Pancreas (tissue), 10 donors: ENCODE measurements at regions not wholly inside any gene's neighbourhood (a gene's known extent, or its start where the extent isn't known, plus 50 kb on each side); places are given as distances from the start of the nearest gene placed in this dataset.

Experiments used
- ATAC-seq, 4 donors: fragments of 200-7000 bp; cut with Tn5 transposase; one replicate each; pipeline versions ENCODE4 v1.8.0 to v1.9.1; 2020; ENCODE audit warnings: mild to moderate bottlenecking in 4 of 4, moderate library complexity in 4 of 4
- DNase-seq, 6 donors: peaks; one replicate each; pipeline ENCODE4 v3.0.0-alpha.2; 2020
- FAIRE-seq: peaks from 2 replicates; lab custom pipeline; 2012; peaks lifted over from hg19 to GRCh38; lab: Jason Lieb, UNC
- H3K27ac ChIP-seq, 4 donors: fragments of 200-600 bp; sonication (generic); 1 replicate in 3 of 4; 2 replicates in 1 of 4; pipeline versions ENCODE4 v1.5.0 to v1.8.0; 2020
- H3K27me3 ChIP-seq, 4 donors: fragments of 200-600 bp; one replicate each; pipeline ENCODE4 v1.8.0; 2021
- H3K36me3 ChIP-seq, 3 donors: fragments of 200-600 bp; sonication (generic) in 1 of 3; one replicate each; pipeline versions ENCODE4 v1.5.0 to v1.8.0; 2020 to 2021
- H3K4me1 ChIP-seq, 3 donors: fragments of 200-600 bp; one replicate each; pipeline ENCODE4 v1.8.0; 2021
- H3K4me3 ChIP-seq, 4 donors: fragments of 200-600 bp; sonication (generic) in 2 of 4; one replicate each; pipeline versions ENCODE4 v1.5.0 to v1.8.0; 2020 to 2021
- H3K9me3 ChIP-seq, 4 donors: fragments of 200-600 bp; one replicate each; pipeline ENCODE4 v1.8.0; 2021
- WGBS, 2 donors: extraction: QIAGEN DNeasy Blood & Tissue Kit; methylation state at CpG; one replicate each; pipeline ENCODE4 v1.1.7; 2013; 5-methylcytosine and 5-hydroxymethylcytosine counted together
- intact Hi-C, 3 donors: fragments of 100-400 bp; cut with DNase I; formaldehyde crosslinking; loops; one replicate each; pipeline versions ENCODE4 v1.11.1 to v1.14.2; 2022
- TF ChIP-seq, protein P1 (sequence below), 4 donors: fragments of 200-600 bp; sonication (generic) in 3 of 4; IDR thresholded peaks; one replicate each; pipeline versions ENCODE4 v1.5.0 to v1.8.0; 2021; ENCODE audit warnings: antibody characterized with exemption in 4 of 4
- donor health status: healthy with polysubstance abuse.
- donor health status: DM: no; HTN: no; CAD: no; lungs with moderate emphysema.
- donor health status: DM: no; HTN: no; CAD: no.
- donor health status: control.
- donor health status: control.
- donor health status: Bipolar disorder and iron deficiency.
- donor health status: DM: yes; HTN: yes; CAD: no.
- donor health status: DM: no; HTN: no; CAD: no.
- donor health status: DM: no; HTN: no; CAD: no.
- donor health status: DM: yes; HTN: yes; CAD: no.

DNA sequence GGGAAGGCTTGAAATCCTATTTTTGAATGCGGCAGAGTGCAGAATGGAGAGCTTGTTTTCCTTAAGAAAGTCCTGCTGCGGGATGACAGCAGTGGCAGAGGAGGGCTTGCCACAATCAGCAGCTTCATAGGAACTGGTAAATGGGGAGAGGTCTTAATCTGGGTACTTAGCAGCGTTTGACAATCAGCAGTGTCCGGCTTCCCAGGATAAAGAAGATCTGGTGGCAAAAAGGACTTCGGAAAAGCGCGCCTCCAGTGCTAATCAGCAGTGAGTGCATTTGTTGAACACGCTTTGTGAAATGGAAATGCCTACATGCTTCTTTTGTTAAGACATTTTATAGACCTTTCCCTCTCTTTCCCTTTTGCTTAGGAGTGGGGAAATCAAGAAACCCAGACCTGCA lies 735.7 kb downstream of the QKI start:
- Histone ChIP-seq H3K9me3 (no peaks in the 10 kb centered on the region), H3K4me3 (no peak overlapping the region), H3K4me1 (no peaks in the 10 kb centered on the region), H3K27me3 (no peaks in the 10 kb centered on the region), H3K36me3 (no peaks in the 10 kb centered on the region), H3K27ac (no peak overlapping the region)
- TF ChIP-seq, protein P1, sequence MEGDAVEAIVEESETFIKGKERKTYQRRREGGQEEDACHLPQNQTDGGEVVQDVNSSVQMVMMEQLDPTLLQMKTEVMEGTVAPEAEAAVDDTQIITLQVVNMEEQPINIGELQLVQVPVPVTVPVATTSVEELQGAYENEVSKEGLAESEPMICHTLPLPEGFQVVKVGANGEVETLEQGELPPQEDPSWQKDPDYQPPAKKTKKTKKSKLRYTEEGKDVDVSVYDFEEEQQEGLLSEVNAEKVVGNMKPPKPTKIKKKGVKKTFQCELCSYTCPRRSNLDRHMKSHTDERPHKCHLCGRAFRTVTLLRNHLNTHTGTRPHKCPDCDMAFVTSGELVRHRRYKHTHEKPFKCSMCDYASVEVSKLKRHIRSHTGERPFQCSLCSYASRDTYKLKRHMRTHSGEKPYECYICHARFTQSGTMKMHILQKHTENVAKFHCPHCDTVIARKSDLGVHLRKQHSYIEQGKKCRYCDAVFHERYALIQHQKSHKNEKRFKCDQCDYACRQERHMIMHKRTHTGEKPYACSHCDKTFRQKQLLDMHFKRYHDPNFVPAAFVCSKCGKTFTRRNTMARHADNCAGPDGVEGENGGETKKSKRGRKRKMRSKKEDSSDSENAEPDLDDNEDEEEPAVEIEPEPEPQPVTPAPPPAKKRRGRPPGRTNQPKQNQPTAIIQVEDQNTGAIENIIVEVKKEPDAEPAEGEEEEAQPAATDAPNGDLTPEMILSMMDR (IDR thresholded peaks at IDR 0.05): no peak
- intact Hi-C loops: no loop called here
- ATAC-seq (no peak), DNase-seq (no peak), FAIRE-seq (no peak)
- 74 to 81% methylated on average over 8 of the region's 8 CpGs for WGBS, 2 donors

DNA sequence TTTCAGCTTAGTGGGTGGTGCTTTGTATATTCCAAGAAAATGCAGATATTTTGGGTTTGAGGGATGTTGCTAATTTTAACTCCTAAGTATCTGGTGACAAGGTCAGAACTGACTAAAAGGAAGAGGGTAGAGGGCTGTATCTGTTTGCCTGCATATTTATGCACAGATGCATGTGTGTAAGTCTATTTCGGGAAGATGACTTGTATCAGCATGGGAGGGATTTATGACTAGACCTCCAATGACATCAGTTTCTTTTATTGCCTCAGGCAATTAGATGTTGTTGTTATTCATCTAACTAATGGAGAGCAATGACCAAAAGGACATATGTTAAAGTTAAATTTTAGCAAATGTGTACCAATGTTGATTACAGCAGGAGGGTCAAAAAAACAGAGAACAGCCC lies 734.3 kb downstream of the QKI start:
- WGBS, 2 donors: 56 to 58% methylated on average over 1 of the region's 1 CpG
- H3K36me3 ChIP-seq: no peaks in the 10 kb centered on the region
- no peak for DNase-seq
- H3K27ac ChIP-seq: no peak overlapping the region
- no peak overlapping the region for H3K4me3 ChIP-seq
- H3K4me1 ChIP-seq: no peaks in the 10 kb centered on the region
- H3K9me3 ChIP-seq: no peaks in the 10 kb centered on the region
- FAIRE-seq: no peak
- ATAC-seq: no peak
- TF ChIP-seq, protein P1 (IDR thresholded peaks at IDR 0.05): no peak
- intact Hi-C loops: no loop called here
- no peaks in the 10 kb centered on the region for H3K27me3 ChIP-seq

DNA sequence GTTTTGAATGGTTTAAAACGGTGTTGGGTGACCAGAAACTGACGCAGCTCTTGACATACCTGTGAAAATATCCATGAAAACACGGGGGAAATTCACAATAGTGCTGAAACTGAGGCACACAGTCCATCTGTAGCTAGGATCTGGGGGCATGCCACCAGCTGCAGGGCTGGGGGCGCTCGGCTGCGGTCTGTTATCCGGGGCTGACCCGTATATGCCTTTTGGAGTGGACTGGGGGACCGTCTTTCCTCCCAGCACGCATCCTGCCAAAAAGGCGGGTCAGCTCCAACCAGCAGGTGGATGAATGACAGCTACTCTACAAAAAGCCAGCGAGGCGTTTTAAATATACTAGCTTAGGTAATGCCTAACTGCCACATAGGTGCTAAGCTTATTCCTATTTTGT lies 729.8 kb downstream of the QKI start:
- H3K27ac ChIP-seq: no peak overlapping the region
- H3K9me3 ChIP-seq: no peaks in the 10 kb centered on the region
- no peaks in the 10 kb centered on the region for H3K27me3 ChIP-seq
- no peak overlapping the region for H3K4me3 ChIP-seq
- DNase-seq (no peak), FAIRE-seq (no peak), ATAC-seq (no peak)
- no peaks in the 10 kb centered on the region for H3K4me1 ChIP-seq
- TF ChIP-seq, protein P1 (IDR thresholded peaks at IDR 0.05): no peak
- intact Hi-C loops: no loop called here
- no peaks in the 10 kb centered on the region for H3K36me3 ChIP-seq
- 76 to 77% methylated on average over 13 of the region's 13 CpGs for WGBS, 2 donors

DNA sequence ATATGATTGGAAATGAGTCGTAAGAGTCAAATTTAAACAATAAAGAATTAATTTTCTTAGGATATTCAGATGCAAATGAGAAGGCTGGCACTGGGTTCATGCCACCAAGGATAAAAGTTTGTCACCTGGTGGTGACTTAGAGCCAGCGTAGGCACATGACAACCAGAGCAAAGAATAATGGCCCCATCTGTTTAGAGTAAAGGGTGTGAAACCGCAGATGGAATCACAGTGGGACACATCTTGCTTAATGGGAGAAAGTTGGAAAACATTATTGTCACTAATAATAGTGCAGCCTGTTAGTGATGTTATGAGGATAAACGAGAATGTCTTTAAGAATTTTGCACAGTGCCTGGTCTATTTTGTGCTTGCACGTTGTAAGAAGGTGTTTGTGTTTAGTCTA lies 727.8 kb downstream of the QKI start:
- no peak for FAIRE-seq

DNA sequence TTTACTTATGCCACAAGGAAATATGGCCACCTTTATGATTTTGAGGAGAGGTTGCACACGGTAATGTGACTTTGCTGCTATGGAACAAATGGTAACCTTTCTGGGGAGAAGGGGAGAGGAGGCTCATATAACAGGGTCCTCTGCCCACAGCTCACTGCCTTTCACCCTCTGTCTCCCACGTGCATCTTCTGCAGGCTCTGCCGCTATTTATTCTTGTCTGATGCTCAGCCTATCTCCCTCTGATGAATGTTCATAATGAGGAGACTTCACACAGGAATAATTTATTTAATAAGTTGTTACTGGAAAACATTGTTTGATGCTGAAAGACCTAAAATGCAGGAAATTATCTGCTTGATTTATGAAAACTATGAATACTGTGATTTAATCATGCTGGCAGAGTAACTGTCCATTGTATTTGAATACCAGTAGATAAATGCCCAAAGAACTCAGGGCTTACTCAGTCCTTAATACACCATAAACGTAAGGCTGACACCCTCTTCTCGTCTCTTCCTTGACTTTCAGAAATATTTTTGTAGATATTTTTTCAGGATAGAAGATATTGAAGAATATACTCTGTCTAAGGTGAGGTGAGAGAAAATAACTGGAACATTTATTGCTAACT lies 721.1 kb downstream of the QKI start:
- no peak overlapping the region for H3K27ac ChIP-seq
- intact Hi-C loops: no loop called here
- no peaks in the 10 kb centered on the region for H3K9me3 ChIP-seq
- DNase-seq: no peak
- H3K4me3 ChIP-seq: no peak overlapping the region
- ATAC-seq: no peak
- H3K36me3 ChIP-seq: no peaks in the 10 kb centered on the region
- H3K4me1 ChIP-seq: peaks cover 0 to 6% (median 4%) of the 10 kb centered on the region in 3 donors
- FAIRE-seq: no peak
- WGBS, 2 donors: 55 to 63% methylated on average over 5 of the region's 5 CpGs
- peaks cover 0 to 3% (median 0%) of the 10 kb centered on the region in 4 donors for H3K27me3 ChIP-seq
- TF ChIP-seq, protein P1 (IDR thresholded peaks at IDR 0.05): no peak

More for the DNA sequence above, 727.8 kb downstream of the QKI start:
- WGBS, 2 donors: 54 to 66% methylated on average over 5 of the region's 5 CpGs
- H3K4me3 ChIP-seq: no peak overlapping the region
- H3K27me3 ChIP-seq: peaks cover 0 to 1% (median 0%) of the 10 kb centered on the region in 4 donors
- H3K27ac ChIP-seq: no peak overlapping the region
- H3K36me3 ChIP-seq: no peaks in the 10 kb centered on the region
- no peak for DNase-seq
- TF ChIP-seq, protein P1 (IDR thresholded peaks at IDR 0.05): no peak
- H3K4me1 ChIP-seq: no peaks in the 10 kb centered on the region
- H3K9me3 ChIP-seq: no peaks in the 10 kb centered on the region
- intact Hi-C loops: no loop called here
- no peak for ATAC-seq
